Inferior parietal cortex (tissue), 1 donor: ENCODE measurements at regions not wholly inside any gene's neighbourhood (a gene's known extent, or its start where the extent isn't known, plus 50 kb on each side); places are given as distances from the start of the nearest gene placed in this dataset.
"Not testable (repeated sequence)": the region's sequence is repeated elsewhere in the genome, so short reads cannot be mapped to it uniquely, and the experiment has no call there.

Experiments
- DNase-seq: peaks from one replicate; pipeline ENCODE4 v3.0.0-alpha.2; 2016; ENCODE audit errors: extremely low spot score

- no peak for DNase-seq
Observed at GRCh38 chr12:131312793-131313545, 359.3 kb downstream of the ADGRD1 start.

- DNase-seq, result no peak
Observed at GRCh38 chr12:131313635-131314034, 359.9 kb downstream of the ADGRD1 start.

- DNase-seq, result no peak
Observed at GRCh38 chr12:131314524-131315090, 360.9 kb downstream of the ADGRD1 start.

DNA sequence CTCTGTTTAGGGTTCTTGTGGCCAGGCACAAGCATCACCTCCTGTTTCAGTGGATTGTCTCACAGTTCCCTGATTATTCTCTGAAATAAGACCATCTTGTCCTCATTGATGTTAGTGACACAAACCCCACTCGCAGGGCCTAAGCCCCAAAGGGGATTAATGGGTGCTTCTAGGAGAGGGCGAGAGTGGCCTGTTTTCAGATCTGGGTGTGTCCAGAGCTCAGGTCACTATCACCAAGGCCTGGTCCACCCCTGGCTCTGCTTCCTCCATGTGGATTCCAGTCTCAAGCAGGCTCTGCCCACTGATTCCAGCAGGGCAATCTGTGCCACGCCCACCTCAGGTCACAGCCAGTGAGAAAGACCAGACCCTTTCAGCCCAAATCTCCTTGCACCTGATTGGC is 361.9 kb downstream of the ADGRD1 start:
- no peak for DNase-seq

- no peak for DNase-seq
Observed at GRCh38 chr12:131316388-131316787, 362.7 kb downstream of the ADGRD1 start.

DNA sequence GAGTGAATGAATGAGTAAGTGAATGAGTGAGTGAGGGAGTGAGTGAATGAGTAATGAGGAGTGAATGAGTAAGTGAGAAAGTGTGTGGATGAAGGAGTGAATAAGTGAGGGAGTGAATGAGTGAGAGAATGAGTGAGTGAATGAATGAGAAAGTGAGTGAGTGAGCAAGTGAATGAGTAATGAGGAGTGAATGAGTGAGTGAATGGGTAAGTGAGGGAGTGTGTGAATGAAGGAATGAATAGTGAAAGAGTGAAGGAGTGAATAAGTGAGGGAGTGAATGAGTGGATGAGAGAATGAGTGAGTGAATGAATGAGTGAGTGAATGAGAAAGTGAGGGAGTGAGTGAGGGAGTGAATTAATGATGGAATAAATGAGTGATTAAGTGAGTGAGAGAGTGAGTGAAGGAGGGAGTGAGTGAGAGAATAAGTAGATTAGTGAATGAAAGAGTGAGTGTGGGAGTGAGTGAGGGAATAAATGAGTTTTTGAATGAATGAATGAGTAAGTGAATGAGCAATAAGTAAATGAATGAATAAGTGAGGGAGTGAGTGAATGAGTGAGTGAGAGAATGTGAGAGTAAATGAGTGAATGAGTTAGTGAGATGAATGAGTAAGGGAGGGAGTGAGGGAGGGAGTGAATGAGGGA is 364.5 kb downstream of the ADGRD1 start:
- DNase-seq, result no peak

- DNase-seq, result no peak
Observed at GRCh38 chr12:131321988-131322387, 368.3 kb downstream of the ADGRD1 start.

DNA sequence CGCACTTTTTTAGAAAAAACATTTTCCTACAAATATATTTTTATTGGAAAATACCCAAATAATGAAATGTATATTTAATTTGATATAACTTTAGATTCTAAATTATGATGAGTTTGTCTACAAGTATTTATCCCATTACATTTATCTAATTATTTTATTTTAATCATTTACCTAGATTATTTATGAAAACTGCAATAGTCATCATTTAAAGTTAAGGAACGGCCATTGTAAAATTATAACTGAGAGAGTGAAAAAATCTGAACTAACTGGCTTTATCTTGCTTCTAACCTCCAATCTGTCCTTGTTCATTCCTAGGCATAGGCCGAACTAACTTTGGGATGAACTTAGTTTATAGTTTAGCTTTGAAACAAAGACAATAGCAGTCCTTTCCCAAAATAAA is 368.8 kb downstream of the ADGRD1 start:
- DNase-seq, result not testable (repeated sequence)

DNA sequence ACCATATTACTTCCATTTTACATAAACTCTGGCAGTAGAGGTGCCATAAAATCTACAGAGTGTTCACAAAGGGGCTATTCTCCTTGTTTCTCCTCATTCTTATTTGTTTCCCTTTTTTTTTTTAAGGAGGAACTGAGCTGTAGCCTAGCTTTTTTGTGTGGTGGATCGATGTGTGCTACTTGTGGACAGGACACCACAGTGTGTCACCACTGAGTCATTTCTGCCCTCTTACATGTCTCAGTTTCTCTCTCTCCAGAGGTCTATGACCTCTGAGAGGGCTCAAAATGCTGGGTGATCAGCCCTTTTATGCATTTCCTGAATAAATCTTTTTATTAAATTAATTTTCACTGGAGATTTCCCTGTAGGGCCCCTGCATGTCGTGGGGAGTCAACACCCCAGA is 370.2 kb downstream of the ADGRD1 start:
- DNase-seq, result no peak

DNA sequence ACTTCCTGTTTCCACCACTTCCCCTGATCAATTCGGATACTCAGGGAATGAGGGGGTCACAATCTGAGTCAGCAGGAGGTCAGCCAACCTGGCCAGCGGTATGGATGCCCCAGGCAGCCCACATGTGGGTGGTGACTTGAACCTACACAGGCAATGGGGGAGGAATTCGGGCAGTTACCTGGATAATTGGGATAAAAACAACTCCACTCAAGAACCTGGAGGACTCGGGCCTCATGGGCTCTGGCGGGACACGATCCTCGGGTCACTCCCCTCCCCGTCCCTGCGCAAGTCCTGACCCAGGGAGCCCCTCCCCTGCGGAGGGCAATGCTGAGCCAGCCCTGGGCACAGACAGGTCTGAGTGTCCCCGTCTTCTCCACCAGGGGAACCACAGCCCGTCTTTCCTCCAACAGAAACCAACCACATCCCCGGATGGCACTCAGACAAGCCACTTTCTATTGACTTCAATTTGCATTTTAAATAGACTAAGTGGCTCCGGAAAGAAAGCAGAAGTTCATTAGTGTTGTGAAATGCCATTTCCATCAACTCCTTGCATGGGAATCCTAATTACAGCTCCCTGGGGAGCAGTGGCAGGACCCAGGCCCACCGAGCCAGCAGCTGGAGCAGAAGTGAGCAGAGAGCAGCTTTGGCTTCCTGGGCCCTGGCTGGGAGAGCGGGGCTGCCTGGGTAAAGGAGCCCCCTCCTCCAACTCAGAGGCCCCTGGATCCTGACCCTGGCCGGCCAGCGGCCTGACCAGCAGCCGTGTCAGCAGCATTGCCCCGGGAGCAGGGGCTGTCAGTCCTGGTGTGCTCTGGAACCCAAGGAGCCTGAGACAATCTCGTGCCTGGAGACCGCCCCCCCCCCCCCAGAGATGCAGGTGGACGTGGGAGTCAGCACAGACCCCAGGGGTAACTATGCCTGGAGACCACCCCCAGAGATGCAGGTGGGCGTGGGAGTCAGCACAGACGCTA is 374.1 kb downstream of the ADGRD1 start:
- DNase-seq, result no peak

DNA sequence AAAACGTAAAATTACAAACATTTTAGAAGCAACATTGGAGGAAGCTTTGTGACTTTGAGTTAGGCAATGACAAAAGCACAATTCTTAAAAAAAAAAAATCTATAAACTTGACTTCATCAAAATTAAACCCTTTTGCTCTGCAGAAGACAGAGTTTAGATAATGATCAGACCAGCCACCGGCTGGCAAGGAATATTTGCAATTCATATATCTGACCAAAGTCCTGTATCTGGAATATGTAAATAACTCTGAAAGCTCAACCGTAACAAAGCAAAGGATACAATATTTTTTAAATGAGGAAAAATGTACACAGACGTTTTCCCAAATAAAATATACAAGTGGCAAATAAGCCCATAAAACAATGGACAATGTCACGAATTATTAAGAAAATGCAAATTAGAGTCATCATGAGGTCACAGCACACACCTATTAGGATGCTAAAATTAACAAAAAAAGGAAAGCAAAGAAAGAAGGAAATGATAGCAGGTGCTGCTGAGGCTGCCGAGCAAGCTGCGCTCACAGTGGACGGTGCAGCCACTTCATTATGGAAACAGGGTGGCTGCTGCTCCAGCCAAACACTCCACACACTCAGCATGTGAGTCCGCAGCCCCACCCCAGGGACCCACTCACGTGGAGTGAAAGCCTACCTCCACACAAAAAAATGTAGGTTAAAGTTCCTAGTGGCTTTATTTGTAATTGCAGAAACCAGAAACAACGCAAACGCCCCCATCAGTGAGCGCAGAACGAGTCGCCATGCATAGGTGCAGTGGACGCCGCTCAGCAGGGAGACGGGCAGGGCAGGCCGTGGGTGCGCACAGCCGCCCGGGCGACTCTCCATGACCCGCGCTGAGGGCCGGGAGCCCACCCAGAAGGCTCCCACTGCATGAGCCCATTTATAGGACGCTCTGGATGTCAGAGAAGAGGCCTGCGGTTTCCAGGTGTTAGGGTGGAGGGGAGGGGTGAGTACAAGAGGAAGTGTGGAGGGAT is 375.4 kb downstream of the ADGRD1 start:
- DNase-seq, result not testable (repeated sequence)

GRCh38 chr12:131330106-131330815 is 376.6 kb downstream of the ADGRD1 start:
- no peak for DNase-seq

GRCh38 chr12:131331148-131331750 is 377.5 kb downstream of the ADGRD1 start:
- DNase-seq, result no peak

GRCh38 chr12:131332224-131332623 is 378.5 kb downstream of the ADGRD1 start:
- DNase-seq, result no peak

GRCh38 chr12:131333136-131333535 is 377.8 kb upstream of the SFSWAP start:
- DNase-seq, result no peak

- no peak for DNase-seq
Observed at GRCh38 chr12:131333621-131334440, 377.1 kb upstream of the SFSWAP start.

- DNase-seq, result no peak
Observed at GRCh38 chr12:131334835-131335234, 376.1 kb upstream of the SFSWAP start.

- no peak for DNase-seq
Observed at GRCh38 chr12:131335456-131335855, 375.4 kb upstream of the SFSWAP start.

DNA sequence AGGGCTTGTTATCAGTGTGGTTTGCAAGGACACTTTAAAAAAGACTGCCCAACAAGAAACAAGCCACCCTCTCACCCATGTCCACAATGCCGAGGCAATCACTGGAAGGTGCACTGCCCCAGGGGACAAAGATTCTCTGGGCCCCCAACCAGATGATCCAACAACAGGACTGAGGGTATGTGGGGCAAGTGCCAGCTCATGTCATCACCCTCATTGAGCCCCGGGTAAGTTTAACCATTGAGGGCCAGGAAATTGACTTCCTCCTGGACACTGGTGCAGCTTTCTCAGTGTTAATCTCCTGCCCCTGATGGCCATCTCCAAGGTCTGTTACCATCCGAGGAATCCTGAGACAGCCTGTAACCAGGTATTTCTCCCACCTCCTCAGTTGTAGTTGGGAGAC is 373.0 kb upstream of the SFSWAP start:
- DNase-seq, result not testable (repeated sequence)
